ENCODE measurements at regions not wholly inside any gene's neighbourhood (a gene's known extent, or its start where the extent isn't known, plus 50 kb on each side); places are given as distances from the start of the nearest gene placed in this dataset.

- Histone ChIP-seq H2BK20ac (ENCODE audit: low read length) (no peak overlapping the region), H3K14ac (ENCODE audit: insufficient read length) (no peak overlapping the region), H4K8ac (ENCODE audit: extremely low read depth, insufficient read depth, low read length) (no peak overlapping the region), H3K9me3 (ENCODE audit: insufficient read depth in 2 of 2, low read depth in 1 of 2, low read length in 1 of 2) (no peaks in the 10 kb centered on the region), H2BK15ac (ENCODE audit: low read length) (no peak overlapping the region), H3K79me2 (ENCODE audit: control insufficient read depth in 1 of 2, insufficient read depth in 2 of 2, low read length in 2 of 2) (no peaks in the 10 kb centered on the region), H3K23me2 (ENCODE audit: low read depth, low read length) (no peaks in the 10 kb centered on the region), H3K4ac (replicated peaks; ENCODE audit: insufficient read length, low read depth, low read length) (no peak overlapping the region), H3K79me1 (ENCODE audit: low read depth, low read length) (no peaks in the 10 kb centered on the region), H3K4me3 (ENCODE audit: extremely low read depth in 1 of 4, insufficient read depth in 2 of 4, low read depth in 3 of 4, low read length in 4 of 4) (no peak overlapping the region), H3K18ac (ENCODE audit: extremely low read depth, low read length) (no peak overlapping the region), H3K27ac (ENCODE audit: low read depth, low read length) (no peak overlapping the region), H2BK120ac (replicated peaks; ENCODE audit: low read depth, low read length) (no peak overlapping the region), H3K23ac (ENCODE audit: insufficient read length) (no peak overlapping the region), H2AFZ (ENCODE audit: low read length) (0 out of 2 replicates have a peak overlapping the region, but pooled peaks have one; percentile 51), H3K36me3 (ENCODE audit: control insufficient read depth in 2 of 4, insufficient read depth in 4 of 4, low read length in 3 of 4) (no peaks in the 10 kb centered on the region), H3K4me1 (replicated peaks in 1 of 4; ENCODE audit: control insufficient read depth in 3 of 4, insufficient read depth in 4 of 4, low read length in 3 of 4) (no peaks in the 10 kb centered on the region; a peak in 1 of 7 replicates), H3K4me2 (ENCODE audit: insufficient read depth in 1 of 2, low read depth in 2 of 2, low read length in 2 of 2) (no peak overlapping the region), H4K91ac (replicated peaks; ENCODE audit: insufficient read length, low read length) (no peak overlapping the region), H3K27me3 (replicated peaks in 1 of 4; ENCODE audit: control insufficient read depth in 3 of 4, extremely low read depth in 1 of 4, insufficient read depth in 3 of 4, low read length in 3 of 4) (no peaks in the 10 kb centered on the region), H2AK5ac (ENCODE audit: low read depth, low read length) (no peak overlapping the region), H2BK5ac (ENCODE audit: low read depth, low read length) (no peak overlapping the region), H3K9ac (replicated peaks in 1 of 4; ENCODE audit: extremely low read depth in 1 of 4, low read depth in 3 of 4, low read length in 3 of 4) (no peak overlapping the region), H2BK12ac (ENCODE audit: low read depth, low read length) (no peak overlapping the region), H4K20me1 (replicated peaks in 1 of 2; ENCODE audit: control insufficient read depth in 1 of 2, insufficient read depth in 2 of 2, low read length in 2 of 2) (no peaks in the 10 kb centered on the region), H3K56ac (replicated peaks; ENCODE audit: insufficient read length, low read depth, low read length) (no peak overlapping the region), H4K5ac (ENCODE audit: insufficient read length, low read depth, low read length) (no peak overlapping the region)
- ChIA-PET CTCF (ENCODE audit: partially characterized antibody) (no interaction called here), POLR2A (ENCODE audit: partially characterized antibody) (no interaction called here)
- 86% methylated on average over 13 of the region's 13 CpGs; no CpG with 5 or more reads in 1 of the 2 experiments for WGBS, 2 experiments (ENCODE audit: extremely low coverage in 1 of 2, insufficient coverage in 1 of 2, insufficient read length in 1 of 2, insufficient replicate concordance in 2 of 2, low coverage in 1 of 2, low lambda C conversion rate in 2 of 2, missing lambda C conversion rate in 1 of 2)
- DNase-seq (ENCODE audit: low read depth in 1 of 2, low spot score in 2 of 2) (no peak), FAIRE-seq (no peak)
- no peak for TF ChIP-seq POU5F1 (IDR thresholded peaks at IDR 0.05; ENCODE audit: low read depth, low read length)
- no peak for TF ChIP-seq SP1 (IDR thresholded peaks at IDR 0.05; ENCODE audit: low read depth, low read length)
Measured at GRCh38 chr2:57886161-57886786, 160.3 kb upstream of the VRK2 start.

Measured in H1 (cell line).